Left kidney (tissue), 1 donor: ENCODE measurements at regions not wholly inside any gene's neighbourhood (a gene's known extent, or its start where the extent isn't known, plus 50 kb on each side); places are given as distances from the start of the nearest gene placed in this dataset.

Experiments
- DNase-seq: peaks from one replicate; pipeline ENCODE4 v3.0.0-alpha.2; 2013

DNA sequence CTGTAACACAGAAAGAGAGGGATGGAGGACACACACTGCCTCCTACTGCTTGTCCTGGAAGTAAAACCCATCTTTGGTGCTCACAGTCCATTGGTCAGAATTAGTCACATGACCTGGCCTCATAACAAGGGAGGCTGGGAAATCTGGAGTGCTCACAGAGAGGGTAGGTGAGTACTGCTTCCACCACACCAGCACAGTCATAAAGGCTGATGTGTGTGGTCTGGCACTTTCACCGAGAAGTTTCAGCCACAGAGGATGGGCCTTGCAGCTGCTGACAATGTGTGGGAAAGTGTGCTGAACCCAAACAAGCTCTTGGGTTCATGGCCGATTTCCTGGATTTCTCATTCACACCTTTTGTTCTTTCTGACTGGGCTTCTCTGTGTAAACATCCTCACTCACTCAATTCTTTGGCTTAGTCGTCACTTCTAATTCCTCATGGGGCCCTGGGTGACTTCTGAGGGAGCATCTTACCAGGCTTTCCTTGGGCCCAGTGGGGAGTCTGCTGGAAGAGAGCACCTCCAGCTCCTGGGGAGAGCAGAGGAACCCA is 100.7 kb downstream of the ASB7 start:
- no peak for DNase-seq

DNA sequence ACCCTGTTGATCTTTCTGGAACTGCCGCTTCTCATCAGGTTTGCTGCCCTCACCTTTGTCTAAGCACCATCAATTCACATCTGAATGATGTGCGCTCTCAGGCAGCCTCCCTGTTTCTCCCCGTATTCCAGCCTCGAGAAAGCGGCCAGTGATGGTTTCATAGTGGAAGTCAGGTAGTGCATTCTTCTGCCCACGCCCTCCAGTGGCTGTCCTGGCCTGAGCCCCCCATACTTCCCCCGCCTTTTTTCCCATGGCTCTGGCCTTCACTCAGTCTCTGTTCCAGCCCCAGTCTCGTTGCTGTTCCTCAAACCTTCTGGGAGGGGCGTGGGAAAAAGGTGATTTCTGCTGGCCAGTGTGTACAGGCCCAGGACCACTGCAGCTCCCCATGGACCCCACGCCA is 101.3 kb downstream of the ASB7 start:
- DNase-seq, result no peak

DNA sequence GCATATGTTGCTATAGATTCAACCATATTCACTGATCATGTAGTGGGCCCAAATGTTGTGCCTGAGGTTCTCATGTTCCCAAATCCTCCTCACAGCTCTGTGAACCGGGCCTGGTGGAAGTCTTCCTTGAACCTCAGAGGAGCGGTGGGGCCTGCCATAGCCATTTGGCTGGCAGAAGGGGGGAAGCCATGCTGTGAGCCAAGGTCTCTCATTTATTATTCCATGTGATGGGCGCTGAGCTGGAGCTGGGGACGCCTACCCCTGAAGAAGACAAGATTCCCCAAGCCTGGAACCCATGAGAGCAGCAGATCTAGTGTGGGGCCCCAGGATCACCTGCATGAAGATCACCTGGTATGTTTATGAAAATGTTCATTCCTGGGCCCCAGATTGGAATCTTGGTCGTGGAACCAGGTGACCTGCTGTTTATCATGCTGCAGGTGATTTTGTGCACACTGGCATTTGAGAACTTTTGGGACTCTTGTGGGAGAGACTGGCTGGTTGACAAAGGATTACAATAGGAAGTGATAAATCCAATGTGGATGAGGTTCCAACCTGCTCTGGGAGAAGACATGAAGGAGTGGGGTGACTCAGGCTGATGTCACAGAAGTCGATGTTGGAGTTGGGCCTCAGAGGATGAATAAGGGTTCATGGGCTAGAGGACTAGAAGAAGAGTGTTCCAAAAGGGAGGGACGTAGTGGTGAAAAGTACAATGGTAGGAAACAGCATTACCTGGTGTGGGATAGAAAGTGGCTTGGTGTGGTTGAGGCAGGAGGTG is 102.1 kb downstream of the ASB7 start:
- DNase-seq, result no peak

GRCh38 chr15:100705065-100705464 is 102.7 kb downstream of the ASB7 start:
- no peak for DNase-seq

DNA sequence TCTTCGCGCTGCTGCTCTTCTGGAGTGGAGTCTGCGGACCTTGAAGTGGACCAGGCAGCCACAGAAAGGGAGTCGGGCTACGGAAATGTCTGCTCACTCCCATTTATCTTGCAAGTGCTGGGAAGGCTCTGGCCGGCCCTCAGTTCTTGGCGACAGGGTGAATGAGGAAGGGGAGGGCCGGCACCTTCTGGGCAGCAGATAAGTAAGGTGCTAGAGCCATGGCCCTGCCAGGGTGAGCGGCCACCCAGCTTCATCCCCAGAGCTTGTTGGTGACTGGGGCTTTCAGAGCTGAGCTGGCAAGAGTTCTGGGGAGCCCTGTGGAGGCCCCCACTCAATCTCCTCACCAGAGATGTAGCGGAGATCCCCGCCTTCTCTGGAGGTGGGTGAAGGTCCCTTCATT is 103.5 kb downstream of the ASB7 start:
- no peak for DNase-seq

GRCh38 chr15:100707229-100707628 is 104.8 kb downstream of the ASB7 start:
- no peak for DNase-seq

GRCh38 chr15:100708916-100709315 is 106.5 kb downstream of the ASB7 start:
- no peak for DNase-seq

- DNase-seq, result no peak
These were observed 107.8 kb downstream of the ASB7 start for GRCh38 chr15:100710222-100710621.

- no peak for DNase-seq
These were observed 108.5 kb downstream of the ASB7 start for GRCh38 chr15:100710744-100711515.

GRCh38 chr15:100711516-100712021 is 109.2 kb downstream of the ASB7 start:
- DNase-seq, result no peak

GRCh38 chr15:100712226-100712625 is 109.8 kb downstream of the ASB7 start:
- DNase-seq, result no peak

GRCh38 chr15:100713163-100713867 is 110.9 kb downstream of the ASB7 start:
- DNase-seq, result no peak

DNA sequence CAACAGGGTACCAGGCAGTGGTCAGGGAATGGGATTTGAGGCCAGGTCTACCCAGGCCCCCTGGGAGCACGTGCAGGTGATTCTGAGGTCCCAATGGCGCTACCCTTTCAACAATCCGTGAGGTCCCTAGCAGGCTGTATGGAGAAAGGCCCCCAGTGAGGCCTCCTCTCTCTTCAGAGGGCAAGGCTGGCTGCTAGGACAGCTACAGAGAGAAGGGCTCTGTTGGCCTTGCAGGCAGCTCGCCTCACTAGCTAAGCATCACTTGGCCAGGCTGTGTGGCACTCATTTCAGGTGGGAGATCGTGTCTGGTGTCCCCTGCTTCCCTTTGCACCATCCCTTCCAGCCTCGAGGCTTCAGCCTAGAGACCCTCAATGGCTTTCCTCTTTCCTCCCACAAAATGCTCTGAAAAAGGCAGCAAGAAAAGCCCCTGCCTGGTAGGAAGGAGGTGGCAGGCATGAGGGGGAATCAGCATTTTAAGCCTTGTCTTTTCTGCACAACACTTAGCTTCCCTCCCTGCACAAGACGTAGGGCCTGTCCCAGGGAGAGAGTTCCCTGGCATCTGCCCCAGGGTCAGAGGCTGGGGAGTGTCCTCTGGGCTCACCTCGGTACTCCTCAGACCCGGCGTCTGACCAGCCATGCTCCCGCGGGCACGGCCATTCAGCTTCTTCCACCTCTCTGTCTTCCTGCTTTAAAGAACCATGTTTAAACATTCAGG is 111.8 kb downstream of the ASB7 start:
- no peak for DNase-seq

DNA sequence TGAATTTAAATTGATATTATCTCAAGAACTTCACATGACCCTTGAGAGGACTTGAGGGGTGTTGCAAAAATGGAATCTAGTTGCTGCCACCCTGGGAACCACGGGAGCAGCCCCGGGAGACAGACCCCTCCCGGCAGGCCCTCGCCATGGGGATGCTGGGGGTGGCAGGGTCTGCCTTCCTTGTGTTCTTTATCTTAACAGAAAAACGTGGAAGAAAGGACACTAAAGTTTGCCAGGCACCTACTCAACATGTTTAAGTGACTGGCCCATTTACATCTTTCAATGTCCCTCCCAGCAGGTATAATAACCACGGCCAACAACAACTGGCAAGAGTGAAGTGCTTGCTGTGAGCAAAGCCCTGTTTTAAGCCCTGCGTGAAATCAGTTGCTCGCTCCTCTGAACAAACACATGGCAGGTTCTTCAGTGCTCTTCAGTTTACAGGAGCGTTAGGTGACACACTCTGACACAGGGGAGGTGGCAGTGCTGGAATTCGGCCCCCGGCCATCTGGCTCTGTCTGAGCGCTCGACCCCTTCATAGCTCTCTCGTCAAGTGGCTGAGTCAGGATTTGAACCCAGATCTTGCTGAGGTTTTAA is 112.5 kb downstream of the ASB7 start:
- no peak for DNase-seq

GRCh38 chr15:100715571-100716455 is 113.4 kb downstream of the ASB7 start:
- no peak for DNase-seq

DNA sequence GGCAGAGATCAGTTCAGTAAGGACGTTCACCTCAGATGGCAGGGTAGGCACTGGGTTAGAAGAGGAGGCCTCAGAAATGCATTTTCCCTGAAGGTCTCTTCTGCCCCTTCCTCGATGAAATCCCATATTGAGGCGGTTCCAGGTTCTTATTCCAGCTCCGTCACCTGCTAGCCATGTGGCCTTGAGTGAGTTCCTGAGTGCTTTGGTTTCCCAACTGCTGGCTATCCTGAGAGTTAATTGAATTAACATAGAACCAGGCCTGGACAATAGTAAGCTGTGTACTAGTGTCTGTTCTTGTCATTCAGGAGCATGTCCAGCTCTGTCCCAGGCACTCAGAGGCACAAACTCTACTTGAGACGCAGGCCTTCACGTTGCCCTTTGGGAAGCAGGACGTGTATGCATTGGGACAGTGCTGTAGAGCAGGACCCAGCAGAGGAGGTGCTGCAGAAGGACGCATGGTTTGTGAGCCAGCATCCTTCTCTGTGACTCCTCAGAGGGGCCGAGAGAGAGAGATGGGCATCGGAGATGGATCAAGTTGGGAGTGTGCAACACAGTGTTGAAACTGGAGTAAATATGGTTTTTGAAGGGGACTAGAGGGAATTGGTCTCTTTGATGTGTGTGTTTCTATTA is 114.2 kb downstream of the ASB7 start:
- no peak for DNase-seq

DNA sequence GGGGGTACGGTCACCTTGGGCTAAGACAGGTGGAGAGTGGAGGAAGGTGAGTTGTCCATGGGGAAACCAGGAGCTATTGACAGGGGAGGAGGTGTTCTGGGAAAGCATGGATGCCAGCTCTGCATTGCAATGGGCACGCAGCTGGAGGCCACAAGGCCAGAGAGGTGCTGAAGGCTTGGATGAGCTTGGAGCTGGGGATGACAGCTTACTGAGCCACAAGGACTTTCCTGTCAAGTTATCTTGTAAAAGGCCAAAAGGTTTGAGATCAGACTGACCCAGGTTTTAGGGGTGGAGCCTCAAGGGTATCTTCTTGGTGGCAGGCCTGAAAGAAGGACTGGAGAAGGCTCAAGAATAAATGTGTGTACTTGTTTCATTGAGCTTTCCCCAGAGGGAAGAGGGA is 115.2 kb downstream of the ASB7 start:
- DNase-seq, result no peak

- DNase-seq, result no peak
These were observed 115.9 kb downstream of the ASB7 start for GRCh38 chr15:100718075-100718980.
